OCI-LY1 (cell line): ENCODE measurements at regions not wholly inside any gene's neighbourhood (a gene's known extent, or its start where the extent isn't known, plus 50 kb on each side); places are given as distances from the start of the nearest gene placed in this dataset.
A peak's percentile ranks its signal among the peaks of the same experiment; 100 is the strongest.

Source experiments
- H2AFZ ChIP-seq: fragments of 200-600 bp; sonication (generic), shearing (Covaris generic); 2 replicates; pipeline ENCODE4 v1.6.0; 2014; ENCODE audit warnings: antibody characterized with exemption, mild to moderate bottlenecking, low read length
- H3F3A ChIP-seq: fragments of 200-600 bp; sonication (generic), shearing (Covaris generic); 2 replicates; pipeline ENCODE4 v1.6.0; 2014; ENCODE audit warnings: mild to moderate bottlenecking, antibody characterized with exemption, low read length, moderate library complexity; ENCODE audit not compliant: insufficient read depth
- H3K27ac ChIP-seq: fragments of 200-600 bp; sonication (generic); 2 replicates; pipeline ENCODE4 v1.5.1; 2014; ENCODE audit warnings: low read length, mixed run types, mild to moderate bottlenecking, low read depth; ENCODE audit not compliant: poor library complexity, severe bottlenecking
- H3K27me3 ChIP-seq: fragments of 200-600 bp; sonication (generic); 2 replicates; pipeline ENCODE4 v1.6.0; 2014; ENCODE audit warnings: antibody characterized with exemption, mild to moderate bottlenecking, low read length, moderate library complexity; ENCODE audit not compliant: insufficient read depth
- H3K36me3 ChIP-seq: fragments of 200-600 bp; sonication (generic); 2 replicates; pipeline ENCODE4 v1.6.1; 2014; ENCODE audit warnings: mild to moderate bottlenecking, antibody characterized with exemption, low read length, moderate library complexity, mixed read lengths; ENCODE audit not compliant: insufficient read depth
- H3K4me1 ChIP-seq: fragments of 200-600 bp; sonication (generic); 2 replicates; pipeline ENCODE4 v1.5.1; 2014; ENCODE audit warnings: mild to moderate bottlenecking, low read length, moderate library complexity; ENCODE audit not compliant: insufficient read depth, severe bottlenecking
- H3K4me2 ChIP-seq: fragments of 200-600 bp; sonication (generic), shearing (Covaris generic); 2 replicates; pipeline ENCODE4 v1.6.1; 2014; ENCODE audit warnings: low read length
- H3K4me3 ChIP-seq: fragments of 200-600 bp; sonication (generic); 2 replicates; pipeline ENCODE4 v1.5.1; 2014; ENCODE audit warnings: low read length, low read depth, mild to moderate bottlenecking, mixed read lengths; ENCODE audit not compliant: poor library complexity, severe bottlenecking
- H3K79me2 ChIP-seq: fragments of 200-600 bp; shearing (Covaris generic); 2 replicates; pipeline ENCODE4 v1.6.1; 2016; ENCODE audit warnings: mixed run types, low read length, mixed read lengths; ENCODE audit not compliant: insufficient read depth
- H3K9ac ChIP-seq: fragments of 200-600 bp; sonication (generic), shearing (Covaris generic); 2 replicates; pipeline ENCODE4 v1.6.1; 2014; ENCODE audit warnings: mild to moderate bottlenecking, low read length, mixed read lengths
- H3K9me2 ChIP-seq: fragments of 200-600 bp; sonication (generic), shearing (Covaris generic); 2 replicates; pipeline ENCODE4 v1.6.1; 2014; ENCODE audit warnings: low read depth, mild to moderate bottlenecking, low read length, mixed read lengths
- H3K9me3 ChIP-seq: fragments of 200-600 bp; shearing (Covaris generic); 2 replicates; pipeline ENCODE4 v1.6.1; 2014; ENCODE audit warnings: low read length, mixed read lengths
- H4K20me1 ChIP-seq: fragments of 200-600 bp; sonication (generic), shearing (Covaris generic); 2 replicates; pipeline ENCODE4 v1.6.0; 2016; ENCODE audit warnings: mild to moderate bottlenecking, low read length; ENCODE audit not compliant: insufficient read depth
- CTCF ChIP-seq: fragments of 200-600 bp; sonication (generic), shearing (Covaris generic); IDR thresholded peaks from 2 replicates; pipeline ENCODE4 v1.5.1; 2017; ENCODE audit warnings: mild to moderate bottlenecking, antibody characterized with exemption, low read length, moderate library complexity, mixed read lengths
- EZH2 ChIP-seq: fragments of 200-600 bp; sonication (generic), shearing (Covaris generic); IDR thresholded peaks from 2 replicates; pipeline ENCODE4 v1.8.0; 2017; ENCODE audit warnings: borderline replicate concordance, mixed run types, mild to moderate bottlenecking, antibody characterized with exemption, low read length, moderate library complexity, mixed read lengths

- no peak for TF ChIP-seq CTCF
- TF ChIP-seq EZH2, result no peak
- Histone ChIP-seq H3K27me3 (peaks cover 4% of the 10 kb centered on the region; the same call in 1 of the 2 replicates), H3K9me2 (no peaks in the 10 kb centered on the region), H3K4me3 (no peak overlapping the region), H3K79me2 (no peaks in the 10 kb centered on the region), H3K9ac (no peak overlapping the region), H3K36me3 (no peaks in the 10 kb centered on the region), H4K20me1 (no peaks in the 10 kb centered on the region), H3K27ac (no peak overlapping the region), H3K9me3 (no peaks in the 10 kb centered on the region), H2AFZ (no peak overlapping the region), H3K4me1 (no peaks in the 10 kb centered on the region), H3K4me2 (no peak overlapping the region), H3F3A (no peaks in the 10 kb centered on the region)
Measured at GRCh38 chr19:29085630-29086029, 127.3 kb downstream of the UQCRFS1 start.

- no peak overlapping the region for H3K4me3 ChIP-seq
- no peaks in the 10 kb centered on the region for H3K36me3 ChIP-seq
Measured at GRCh38 chr19:29085206-29085605, 127.7 kb downstream of the UQCRFS1 start.

GRCh38 chr19:29084266-29084665 is 128.7 kb downstream of the UQCRFS1 start:
- Histone ChIP-seq H3K27ac (no peak overlapping the region), H3K36me3 (no peaks in the 10 kb centered on the region), H3K27me3 (peaks cover 4% of the 10 kb centered on the region; the same call in 1 of the 2 replicates), H4K20me1 (no peaks in the 10 kb centered on the region), H3K9me2 (no peaks in the 10 kb centered on the region), H2AFZ (no peak overlapping the region), H3K79me2 (no peaks in the 10 kb centered on the region), H3K9me3 (no peaks in the 10 kb centered on the region), H3K4me1 (no peaks in the 10 kb centered on the region), H3K4me3 (no peak overlapping the region), H3F3A (no peaks in the 10 kb centered on the region), H3K4me2 (no peak overlapping the region), H3K9ac (no peak overlapping the region)
- TF ChIP-seq EZH2 (no peak), CTCF (peak; percentile 51)

More at GRCh38 chr19:29085206-29085605, 127.7 kb downstream of the UQCRFS1 start:
- no peaks in the 10 kb centered on the region for H4K20me1 ChIP-seq
- H3K27me3 ChIP-seq, result peaks cover 4% of the 10 kb centered on the region; the same call in 1 of the 2 replicates
- H3K27ac ChIP-seq, result no peak overlapping the region
- no peaks in the 10 kb centered on the region for H3K79me2 ChIP-seq
- no peaks in the 10 kb centered on the region for H3F3A ChIP-seq
- H3K4me2 ChIP-seq, result no peak overlapping the region
- H3K9ac ChIP-seq, result no peak overlapping the region
- no peaks in the 10 kb centered on the region for H3K9me3 ChIP-seq
- H2AFZ ChIP-seq, result no peak overlapping the region
- H3K4me1 ChIP-seq, result no peaks in the 10 kb centered on the region
- no peaks in the 10 kb centered on the region for H3K9me2 ChIP-seq
- TF ChIP-seq EZH2, result no peak
- TF ChIP-seq CTCF, result no peak
